GM21737 (cell line): ENCODE measurements at regions not wholly inside any gene's neighbourhood (a gene's known extent, or its start where the extent isn't known, plus 50 kb on each side); places are given as distances from the start of the nearest gene placed in this dataset.
"Not testable (repeated sequence)": the region's sequence is repeated elsewhere in the genome, so short reads cannot be mapped to it uniquely, and the experiment has no call there.

Experiments
- ATAC-seq: cut with Tn5 transposase; IDR thresholded peaks from one replicate; pipeline ENCODE4 v1.9.1; 2021; ENCODE audit warnings: mild to moderate bottlenecking, moderate library complexity; ENCODE audit not compliant: unreplicated experiment

- no peak for ATAC-seq
Observed at GRCh38 chrX:121639781-121640180, 592.4 kb downstream of the GLUD2 start.

- ATAC-seq: no peak
Observed at GRCh38 chrX:121641560-121641959, 594.1 kb downstream of the GLUD2 start.

GRCh38 chrX:121642415-121642814, 595.0 kb downstream of the GLUD2 start:
- no peak for ATAC-seq

- no peak for ATAC-seq
Observed at GRCh38 chrX:121649417-121649816, 602.0 kb downstream of the GLUD2 start.

GRCh38 chrX:121655276-121655675, 607.9 kb downstream of the GLUD2 start:
- no peak for ATAC-seq

GRCh38 chrX:121666171-121666570, 618.8 kb downstream of the GLUD2 start:
- ATAC-seq: no peak

GRCh38 chrX:121671649-121672048, 624.2 kb downstream of the GLUD2 start:
- no peak for ATAC-seq

- not testable (repeated sequence) for ATAC-seq
Observed at GRCh38 chrX:121709236-121709635, 661.8 kb downstream of the GLUD2 start.

- ATAC-seq: no peak
Observed at GRCh38 chrX:121733514-121733913, 686.1 kb downstream of the GLUD2 start.

GRCh38 chrX:121746105-121746504, 698.7 kb downstream of the GLUD2 start:
- ATAC-seq: no peak

- not testable (repeated sequence) for ATAC-seq
Observed at GRCh38 chrX:121753602-121754001, 706.2 kb downstream of the GLUD2 start.

GRCh38 chrX:121754301-121754700, 706.9 kb downstream of the GLUD2 start:
- ATAC-seq: no peak

GRCh38 chrX:121755541-121755940, 708.1 kb downstream of the GLUD2 start:
- no peak for ATAC-seq

- no peak for ATAC-seq
Observed at GRCh38 chrX:121761845-121762244, 714.4 kb downstream of the GLUD2 start.

- no peak for ATAC-seq
Observed at GRCh38 chrX:121763671-121764070, 716.3 kb downstream of the GLUD2 start.

- ATAC-seq: not testable (repeated sequence)
Observed at GRCh38 chrX:121768210-121768609, 720.8 kb downstream of the GLUD2 start.

GRCh38 chrX:121781991-121782390, 734.6 kb downstream of the GLUD2 start:
- no peak for ATAC-seq

GRCh38 chrX:121782544-121782943, 735.1 kb downstream of the GLUD2 start:
- ATAC-seq: no peak

GRCh38 chrX:121782976-121783375, 735.6 kb downstream of the GLUD2 start:
- no peak for ATAC-seq

- ATAC-seq: no peak
Observed at GRCh38 chrX:121802881-121803412, 755.5 kb downstream of the GLUD2 start.

GRCh38 chrX:121823406-121823805, 776.0 kb downstream of the GLUD2 start:
- no peak for ATAC-seq

GRCh38 chrX:121831601-121832000, 784.2 kb downstream of the GLUD2 start:
- no peak for ATAC-seq

GRCh38 chrX:121832446-121832845, 785.0 kb downstream of the GLUD2 start:
- no peak for ATAC-seq
